Fibroblast of lung (primary cell): ENCODE measurements at regions not wholly inside any gene's neighbourhood (a gene's known extent, or its start where the extent isn't known, plus 50 kb on each side); places are given as distances from the start of the nearest gene placed in this dataset.
"Not testable (repeated sequence)": the region's sequence is repeated elsewhere in the genome, so short reads cannot be mapped to it uniquely, and the experiment has no call there.

Source experiments
- DNase-seq, 2 donors: peaks; one replicate each; pipeline versions ENCODE4 v3.0.0 to v3.0.0-alpha.2; 2010; ENCODE audit warnings: low read depth in 2 of 2
- H2AFZ ChIP-seq: 2 replicates; pipeline ENCODE4 v1.5.1; 2012; ENCODE audit warnings: low read length, control low read depth, inconsistent platforms
- H3K27ac ChIP-seq: 2 replicates; pipeline ENCODE4 v1.5.1; 2011; ENCODE audit warnings: low read length, control low read depth; ENCODE audit not compliant: insufficient read depth
- H3K27me3 ChIP-seq: 2 replicates; pipeline ENCODE4 v1.5.1; 2011; ENCODE audit warnings: mild to moderate bottlenecking, low read length; ENCODE audit not compliant: control insufficient read depth, insufficient read depth
- H3K36me3 ChIP-seq: 2 replicates; pipeline ENCODE4 v1.5.1; 2011; ENCODE audit warnings: low read length; ENCODE audit not compliant: control insufficient read depth, insufficient read depth
- H3K4me1 ChIP-seq: 2 replicates; pipeline ENCODE4 v1.5.1; 2011; ENCODE audit warnings: low read length; ENCODE audit not compliant: control insufficient read depth, insufficient read depth; ENCODE audit errors: extremely low read depth
- H3K4me2 ChIP-seq: 2 replicates; pipeline ENCODE4 v1.5.1; 2011; ENCODE audit warnings: low read length, control low read depth; ENCODE audit not compliant: insufficient read depth; ENCODE audit errors: extremely low read depth
- H3K4me3 ChIP-seq, 4 experiments: fragments of 200-600 bp in 1 of 4; sonication (generic) in 1 of 4; replicated peaks in 1 of 4; 2 replicates each; pipeline ENCODE4 v1.5.1; 2011 to 2016; ENCODE audit warnings: low read length in 4 of 4, low read depth in 3 of 4, mild to moderate bottlenecking in 3 of 4, control low read depth in 2 of 4, inconsistent platforms in 1 of 4, mixed read lengths in 1 of 4; ENCODE audit not compliant: insufficient read depth in 1 of 4; ENCODE audit errors: control extremely low read depth in 1 of 4
- H3K79me2 ChIP-seq: 2 replicates; pipeline ENCODE4 v1.5.1; 2012; ENCODE audit warnings: mild to moderate bottlenecking, low read length, inconsistent platforms; ENCODE audit not compliant: control insufficient read depth, insufficient read depth
- H3K9ac ChIP-seq: 2 replicates; pipeline ENCODE4 v1.5.1; 2011; ENCODE audit warnings: mild to moderate bottlenecking, low read length, control low read depth; ENCODE audit not compliant: insufficient read depth
- H3K9me3 ChIP-seq: 2 replicates; pipeline ENCODE4 v1.5.1; 2012; ENCODE audit warnings: low read depth, low read length; ENCODE audit not compliant: control insufficient read depth, insufficient read depth
- H4K20me1 ChIP-seq: 2 replicates; pipeline ENCODE4 v1.5.1; 2011; ENCODE audit warnings: low read length; ENCODE audit not compliant: control insufficient read depth, insufficient read depth; ENCODE audit errors: extremely low read depth
- EZH2 ChIP-seq: IDR thresholded peaks from 2 replicates; pipeline ENCODE4 v1.5.1; 2012; ENCODE audit warnings: low read length, control low read depth, mild to moderate bottlenecking; ENCODE audit errors: missing control alignments
- TF ChIP-seq, protein P1 (sequence below), 2 donors: IDR thresholded peaks in 1 of 2; conservative IDR thresholded peaks in 1 of 2; 1 replicate in 1 of 2; 2 replicates in 1 of 2; pipeline ENCODE4 v1.5.1; 2011 to 2012; ENCODE audit warnings: low read length in 2 of 2, control low read depth in 1 of 2, inconsistent platforms in 1 of 2, low read depth in 1 of 2, mild to moderate bottlenecking in 1 of 2

DNA sequence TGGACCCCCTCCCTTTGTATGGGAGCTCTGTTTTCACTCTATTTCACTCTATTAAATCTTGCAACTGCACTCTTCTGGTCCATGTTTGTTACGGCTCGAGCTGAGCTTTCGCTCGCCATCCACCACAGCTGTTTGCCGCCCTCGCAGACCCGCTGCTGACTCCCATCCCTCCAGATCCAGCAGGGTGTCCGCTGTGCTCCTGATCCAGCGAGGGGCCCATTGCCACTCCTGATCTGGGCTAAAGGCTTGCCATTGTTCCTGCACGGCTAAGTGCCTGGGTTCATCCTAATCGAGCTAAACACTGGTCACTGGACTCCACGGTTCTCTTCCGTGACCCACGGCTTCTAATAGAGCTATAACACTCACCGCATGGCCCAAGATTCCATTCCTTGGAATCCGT, 125.9 kb upstream of the PDE1A start:
- not testable (repeated sequence) for H3K4me1 ChIP-seq, H3K4me3 ChIP-seq, H3K79me2 ChIP-seq, H3K36me3 ChIP-seq, H3K27me3 ChIP-seq, H3K9me3 ChIP-seq, H3K9ac ChIP-seq, H3K27ac ChIP-seq, H3K4me2 ChIP-seq, H4K20me1 ChIP-seq, H2AFZ ChIP-seq, DNase-seq

GRCh38 chr2:182553483-182553882, 126.6 kb upstream of the PDE1A start:
- no peaks in the 10 kb centered on the region for H3K36me3 ChIP-seq
- no peaks in the 10 kb centered on the region for H4K20me1 ChIP-seq
- H3K4me1 ChIP-seq = no peaks in the 10 kb centered on the region
- DNase-seq = no peak
- H3K27me3 ChIP-seq = no peaks in the 10 kb centered on the region
- no peak overlapping the region for H3K9ac ChIP-seq
- no peaks in the 10 kb centered on the region for H3K79me2 ChIP-seq
- H2AFZ ChIP-seq = no peak overlapping the region
- TF ChIP-seq, protein P1, sequence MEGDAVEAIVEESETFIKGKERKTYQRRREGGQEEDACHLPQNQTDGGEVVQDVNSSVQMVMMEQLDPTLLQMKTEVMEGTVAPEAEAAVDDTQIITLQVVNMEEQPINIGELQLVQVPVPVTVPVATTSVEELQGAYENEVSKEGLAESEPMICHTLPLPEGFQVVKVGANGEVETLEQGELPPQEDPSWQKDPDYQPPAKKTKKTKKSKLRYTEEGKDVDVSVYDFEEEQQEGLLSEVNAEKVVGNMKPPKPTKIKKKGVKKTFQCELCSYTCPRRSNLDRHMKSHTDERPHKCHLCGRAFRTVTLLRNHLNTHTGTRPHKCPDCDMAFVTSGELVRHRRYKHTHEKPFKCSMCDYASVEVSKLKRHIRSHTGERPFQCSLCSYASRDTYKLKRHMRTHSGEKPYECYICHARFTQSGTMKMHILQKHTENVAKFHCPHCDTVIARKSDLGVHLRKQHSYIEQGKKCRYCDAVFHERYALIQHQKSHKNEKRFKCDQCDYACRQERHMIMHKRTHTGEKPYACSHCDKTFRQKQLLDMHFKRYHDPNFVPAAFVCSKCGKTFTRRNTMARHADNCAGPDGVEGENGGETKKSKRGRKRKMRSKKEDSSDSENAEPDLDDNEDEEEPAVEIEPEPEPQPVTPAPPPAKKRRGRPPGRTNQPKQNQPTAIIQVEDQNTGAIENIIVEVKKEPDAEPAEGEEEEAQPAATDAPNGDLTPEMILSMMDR (conservative IDR thresholded peaks at IDR 0.05 in 1 of 2, IDR thresholded peaks at IDR 0.05 in 1 of 2; ENCODE audit: low read depth in 1 of 2, low read length in 2 of 2) = no peak
- no peak for TF ChIP-seq EZH2
- no peak overlapping the region for H3K27ac ChIP-seq
- H3K4me2 ChIP-seq = no peak overlapping the region
- H3K4me3 ChIP-seq = no peak overlapping the region
- no peaks in the 10 kb centered on the region for H3K9me3 ChIP-seq

GRCh38 chr2:182554950-182555349, 128.1 kb upstream of the PDE1A start:
- TF ChIP-seq, protein P1 (conservative IDR thresholded peaks at IDR 0.05 in 1 of 2, IDR thresholded peaks at IDR 0.05 in 1 of 2; ENCODE audit: low read depth in 1 of 2, low read length in 2 of 2) = no peak
- no peak for TF ChIP-seq EZH2
- Histone ChIP-seq H3K4me2 (no peak overlapping the region), H3K36me3 (no peaks in the 10 kb centered on the region), H3K79me2 (no peaks in the 10 kb centered on the region), H3K27ac (no peak overlapping the region), H3K4me3 (no peak overlapping the region), H4K20me1 (no peaks in the 10 kb centered on the region), H2AFZ (no peak overlapping the region), H3K27me3 (no peaks in the 10 kb centered on the region), H3K4me1 (no peaks in the 10 kb centered on the region), H3K9ac (no peak overlapping the region), H3K9me3 (no peaks in the 10 kb centered on the region)
- DNase-seq = no peak
